D721Med (cell line): ENCODE measurements at regions not wholly inside any gene's neighbourhood (a gene's known extent, or its start where the extent isn't known, plus 50 kb on each side); places are given as distances from the start of the nearest gene placed in this dataset.
"Not testable (repeated sequence)": the region's sequence is repeated elsewhere in the genome, so short reads cannot be mapped to it uniquely, and the experiment has no call there.

ENCODE experiments used
- DNase-seq: peaks from one replicate; pipeline ENCODE4 v3.0.0; 2011; ENCODE audit warnings: low spot score; ENCODE audit not compliant: insufficient read length
- FAIRE-seq: peaks from 2 replicates; lab custom pipeline; 2011; peaks lifted over from hg19 to GRCh38; lab: Jason Lieb, UNC
- CTCF ChIP-seq: IDR thresholded peaks from 2 replicates; pipeline ENCODE4 v1.5.1; 2012; ENCODE audit warnings: mild to moderate bottlenecking, control low read depth; ENCODE audit not compliant: insufficient read depth; ENCODE audit errors: missing control alignments

GRCh38 chr3:72272356-72272755, 487.4 kb upstream of the PROK2 start:
- TF ChIP-seq CTCF = no peak
- no peak for FAIRE-seq
- DNase-seq = no peak

- no peak for TF ChIP-seq CTCF
- DNase-seq (no peak), FAIRE-seq (no peak)
Measured at GRCh38 chr3:72271923-72272322, 487.0 kb upstream of the PROK2 start.

- TF ChIP-seq CTCF = no peak
- no peak for FAIRE-seq
- no peak for DNase-seq
Measured at GRCh38 chr3:72271216-72271615, 486.3 kb upstream of the PROK2 start.

- TF ChIP-seq CTCF = no peak
- FAIRE-seq (no peak), DNase-seq (no peak)
Measured at GRCh38 chr3:72270730-72271129, 485.8 kb upstream of the PROK2 start.

GRCh38 chr3:72270072-72270681, 485.2 kb upstream of the PROK2 start:
- FAIRE-seq (no peak), DNase-seq (no peak)
- no peak for TF ChIP-seq CTCF

- no peak for TF ChIP-seq CTCF
- FAIRE-seq = no peak
Measured at GRCh38 chr3:72269475-72269874, 484.5 kb upstream of the PROK2 start.

GRCh38 chr3:72266921-72267524, 482.1 kb upstream of the PROK2 start:
- DNase-seq, FAIRE-seq: not testable (repeated sequence)

More at GRCh38 chr3:72269475-72269874, 484.5 kb upstream of the PROK2 start:
- no peak for DNase-seq
